ENCODE measurements at regions not wholly inside any gene's neighbourhood (a gene's known extent, or its start where the extent isn't known, plus 50 kb on each side); places are given as distances from the start of the nearest gene placed in this dataset.

DNA sequence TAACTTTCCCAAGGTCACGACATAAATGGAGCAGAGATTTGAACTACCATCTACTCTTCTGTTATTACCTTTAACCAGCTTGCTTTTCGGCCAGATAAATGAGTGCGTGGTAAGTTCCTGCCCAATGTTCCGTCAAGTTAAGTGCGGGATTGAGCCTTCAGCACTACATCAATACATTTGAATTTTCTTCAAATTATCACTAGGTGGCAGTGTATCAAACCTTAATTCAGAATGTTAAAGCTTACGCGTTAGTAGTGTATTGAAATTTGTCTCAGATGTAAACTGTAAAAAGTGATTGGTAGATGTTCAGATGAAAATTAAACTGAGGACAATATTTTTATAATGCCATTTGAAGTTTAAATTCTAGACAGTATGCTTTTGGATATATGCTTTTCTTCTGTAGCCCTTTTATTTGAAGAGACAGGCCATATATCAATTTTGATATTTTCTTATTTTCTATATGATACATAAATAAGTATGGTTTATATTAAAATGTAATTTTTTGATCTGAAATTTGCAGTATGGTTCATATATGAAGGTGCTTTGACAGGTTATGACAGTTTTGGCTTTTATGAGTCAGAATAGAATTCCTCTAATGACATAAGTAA lies 681.3 kb downstream of the ADCYAP1 start:
- TF ChIP-seq, protein P1, sequence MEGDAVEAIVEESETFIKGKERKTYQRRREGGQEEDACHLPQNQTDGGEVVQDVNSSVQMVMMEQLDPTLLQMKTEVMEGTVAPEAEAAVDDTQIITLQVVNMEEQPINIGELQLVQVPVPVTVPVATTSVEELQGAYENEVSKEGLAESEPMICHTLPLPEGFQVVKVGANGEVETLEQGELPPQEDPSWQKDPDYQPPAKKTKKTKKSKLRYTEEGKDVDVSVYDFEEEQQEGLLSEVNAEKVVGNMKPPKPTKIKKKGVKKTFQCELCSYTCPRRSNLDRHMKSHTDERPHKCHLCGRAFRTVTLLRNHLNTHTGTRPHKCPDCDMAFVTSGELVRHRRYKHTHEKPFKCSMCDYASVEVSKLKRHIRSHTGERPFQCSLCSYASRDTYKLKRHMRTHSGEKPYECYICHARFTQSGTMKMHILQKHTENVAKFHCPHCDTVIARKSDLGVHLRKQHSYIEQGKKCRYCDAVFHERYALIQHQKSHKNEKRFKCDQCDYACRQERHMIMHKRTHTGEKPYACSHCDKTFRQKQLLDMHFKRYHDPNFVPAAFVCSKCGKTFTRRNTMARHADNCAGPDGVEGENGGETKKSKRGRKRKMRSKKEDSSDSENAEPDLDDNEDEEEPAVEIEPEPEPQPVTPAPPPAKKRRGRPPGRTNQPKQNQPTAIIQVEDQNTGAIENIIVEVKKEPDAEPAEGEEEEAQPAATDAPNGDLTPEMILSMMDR (IDR thresholded peaks at IDR 0.05) = peak in 2 of 3 donors; percentile 11 to 36
- TF ChIP-seq POLR2AphosphoS5 (IDR thresholded peaks at IDR 0.05) (no peak), POLR2A (IDR thresholded peaks at IDR 0.05) (no peak)

Measured in breast epithelium (tissue), 3 donors.